H9 (cell line): ENCODE measurements at regions not wholly inside any gene's neighbourhood (a gene's known extent, or its start where the extent isn't known, plus 50 kb on each side); places are given as distances from the start of the nearest gene placed in this dataset.

Experiments used
- DNase-seq: peaks from one replicate; pipeline ENCODE4 v3.0.0-alpha.2; 2017
- H2AFZ ChIP-seq: one replicate; pipeline ENCODE4 v1.6.1; 2013; ENCODE audit warnings: mild to moderate bottlenecking, low read length, control low read depth, moderate library complexity
- H2AK5ac ChIP-seq: 2 replicates; pipeline ENCODE4 v1.6.1; 2013; ENCODE audit warnings: low read length, control low read depth, mixed read lengths; ENCODE audit not compliant: insufficient read length
- H2BK120ac ChIP-seq: one replicate; pipeline ENCODE4 v1.6.1; 2013; ENCODE audit warnings: low read depth, mild to moderate bottlenecking, low read length, control low read depth, inconsistent platforms; ENCODE audit not compliant: poor library complexity, severe bottlenecking
- H2BK12ac ChIP-seq: 2 replicates; pipeline ENCODE4 v1.6.1; 2013; ENCODE audit warnings: low read length, control low read depth, mixed read lengths, low read depth; ENCODE audit not compliant: insufficient read length
- H2BK15ac ChIP-seq: 2 replicates; pipeline ENCODE4 v1.6.1; 2013; ENCODE audit warnings: low read depth, low read length, control low read depth
- H2BK20ac ChIP-seq: one replicate; pipeline ENCODE4 v1.6.1; 2013; ENCODE audit warnings: low read depth, mild to moderate bottlenecking, low read length, control low read depth, inconsistent platforms; ENCODE audit not compliant: poor library complexity, severe bottlenecking
- H2BK5ac ChIP-seq: 2 replicates; pipeline ENCODE4 v1.6.1; 2013; ENCODE audit warnings: low read length, control low read depth, mixed read lengths; ENCODE audit not compliant: insufficient read length
- H3K14ac ChIP-seq: 2 replicates; pipeline ENCODE4 v1.6.1; 2013; ENCODE audit warnings: low read length, control low read depth; ENCODE audit not compliant: insufficient read depth
- H3K18ac ChIP-seq: 2 replicates; pipeline ENCODE4 v1.6.1; 2013; ENCODE audit warnings: low read depth, mild to moderate bottlenecking, mixed read lengths, low read length, control low read depth; ENCODE audit not compliant: insufficient read length
- H3K23ac ChIP-seq: 2 replicates; pipeline ENCODE4 v1.6.1; 2013; ENCODE audit warnings: low read length, control low read depth, mixed read lengths, low read depth; ENCODE audit not compliant: insufficient read length
- H3K23me2 ChIP-seq: 2 replicates; pipeline ENCODE4 v1.6.1; 2013; ENCODE audit warnings: low read depth, mild to moderate bottlenecking, mixed read lengths, low read length, control low read depth; ENCODE audit not compliant: insufficient read length, poor library complexity, severe bottlenecking
- H3K27ac ChIP-seq: 2 replicates; pipeline ENCODE4 v1.5.1; 2013; ENCODE audit warnings: low read length, control low read depth, mixed read lengths, low read depth; ENCODE audit not compliant: insufficient read length
- H3K27me3 ChIP-seq: 2 replicates; pipeline ENCODE4 v1.6.1; 2013; ENCODE audit warnings: low read length, control low read depth, inconsistent platforms; ENCODE audit not compliant: insufficient read depth
- H3K4ac ChIP-seq: 2 replicates; pipeline ENCODE4 v1.6.1; 2013; ENCODE audit warnings: low read depth, mild to moderate bottlenecking, control low read depth, inconsistent platforms, low read length, moderate library complexity
- H3K4me1 ChIP-seq: 2 replicates; pipeline ENCODE4 v1.6.1; 2013; ENCODE audit warnings: low read length, control low read depth, inconsistent platforms; ENCODE audit not compliant: insufficient read depth
- H3K4me2 ChIP-seq: 2 replicates; pipeline ENCODE4 v1.6.1; 2013; ENCODE audit warnings: low read length, control low read depth, mixed read lengths; ENCODE audit not compliant: insufficient read length, insufficient read depth
- H3K56ac ChIP-seq: 2 replicates; pipeline ENCODE4 v1.6.1; 2013; ENCODE audit warnings: low read depth, mild to moderate bottlenecking, mixed read lengths, low read length, control low read depth; ENCODE audit not compliant: insufficient read length
- H3K79me1 ChIP-seq: 2 replicates; pipeline ENCODE4 v1.6.1; 2013; ENCODE audit warnings: low read depth, mild to moderate bottlenecking, moderate library complexity, low read length, control low read depth, inconsistent platforms; ENCODE audit not compliant: insufficient read depth, poor library complexity, severe bottlenecking
- H3K79me2 ChIP-seq: 2 replicates; pipeline ENCODE4 v1.6.1; 2013; ENCODE audit warnings: low read length, control low read depth, inconsistent platforms; ENCODE audit not compliant: insufficient read depth
- H3K9ac ChIP-seq: 2 replicates; pipeline ENCODE4 v1.6.1; 2013; ENCODE audit warnings: low read length, control low read depth, mixed read lengths; ENCODE audit not compliant: insufficient read length; ENCODE audit errors: extremely low read depth
- H3K9me3 ChIP-seq: one replicate; pipeline ENCODE4 v1.6.1; 2013; ENCODE audit warnings: low read depth, low read length, inconsistent platforms; ENCODE audit not compliant: control insufficient read depth
- H3T11ph ChIP-seq: one replicate; pipeline ENCODE4 v1.6.1; 2013; ENCODE audit warnings: mild to moderate bottlenecking, low read length, control low read depth, inconsistent platforms
- H4K20me1 ChIP-seq: one replicate; pipeline ENCODE4 v1.6.1; 2013; ENCODE audit not compliant: control insufficient read depth, insufficient read length, insufficient read depth
- H4K5ac ChIP-seq: 2 replicates; pipeline ENCODE4 v1.6.1; 2013; ENCODE audit warnings: low read depth, mild to moderate bottlenecking, mixed read lengths, low read length, control low read depth; ENCODE audit not compliant: insufficient read length
- H4K8ac ChIP-seq: replicated peaks from 2 replicates; pipeline ENCODE4 v1.6.1; 2013; ENCODE audit warnings: low read length, control low read depth, mixed read lengths, low read depth; ENCODE audit not compliant: insufficient read length
- H4K91ac ChIP-seq: 2 replicates; pipeline ENCODE4 v1.6.1; 2013; ENCODE audit warnings: low read depth, mild to moderate bottlenecking, moderate library complexity, mixed read lengths, low read length, control low read depth; ENCODE audit not compliant: insufficient read length
- H3K27ac Mint-ChIP-seq, 3 experiments: 2 replicates in 2 of 3; 3 replicates in 1 of 3; pipeline ENCODE4 v1.8.0; 2020 to 2021; ENCODE audit warnings: mixed read lengths in 3 of 3, mild to moderate bottlenecking in 1 of 3, moderate library complexity in 1 of 3
- H3K27me3 Mint-ChIP-seq: 2 replicates; pipeline ENCODE4 v1.8.0; 2021; ENCODE audit warnings: low read depth, mild to moderate bottlenecking, moderate library complexity, mixed read lengths
- H3K36me3 Mint-ChIP-seq, 3 experiments: 2 replicates in 2 of 3; 3 replicates in 1 of 3; pipeline ENCODE4 v1.8.0; 2020 to 2021; ENCODE audit warnings: low read depth in 3 of 3, mixed read lengths in 3 of 3; ENCODE audit not compliant: insufficient read depth in 1 of 3
- H3K4me1 Mint-ChIP-seq, 2 experiments: 2 replicates each; pipeline ENCODE4 v1.8.0; 2020; ENCODE audit warnings: mixed read lengths in 2 of 2
- H3K4me3 Mint-ChIP-seq, 2 experiments: 2 replicates in 1 of 2; 3 replicates in 1 of 2; pipeline ENCODE4 v1.8.0; 2020 to 2021; ENCODE audit warnings: mild to moderate bottlenecking in 2 of 2, mixed read lengths in 2 of 2, moderate library complexity in 1 of 2
- H3K9me3 Mint-ChIP-seq, 2 experiments: 2 replicates in 1 of 2; 3 replicates in 1 of 2; pipeline ENCODE4 v1.8.0; 2020; ENCODE audit warnings: mild to moderate bottlenecking in 2 of 2, mixed read lengths in 2 of 2, moderate library complexity in 1 of 2
- WGBS: extraction: QIAGEN DNeasy Blood & Tissue Kit; methylation state at CpG from one replicate; pipeline ENCODE4 v1.1.7; 2013; ENCODE audit warnings: missing lambda C conversion rate, low lambda C conversion rate, mixed read lengths; ENCODE audit not compliant: insufficient read length; ENCODE audit errors: extremely low coverage; 5-methylcytosine and 5-hydroxymethylcytosine counted together
- TF ChIP-seq, protein P1 (sequence below): fragments of 200-600 bp; sonication (generic); conservative IDR thresholded peaks from 3 replicates; pipeline ENCODE4 v1.8.0; 2021; ENCODE audit warnings: antibody characterized with exemption, mild to moderate bottlenecking

DNA sequence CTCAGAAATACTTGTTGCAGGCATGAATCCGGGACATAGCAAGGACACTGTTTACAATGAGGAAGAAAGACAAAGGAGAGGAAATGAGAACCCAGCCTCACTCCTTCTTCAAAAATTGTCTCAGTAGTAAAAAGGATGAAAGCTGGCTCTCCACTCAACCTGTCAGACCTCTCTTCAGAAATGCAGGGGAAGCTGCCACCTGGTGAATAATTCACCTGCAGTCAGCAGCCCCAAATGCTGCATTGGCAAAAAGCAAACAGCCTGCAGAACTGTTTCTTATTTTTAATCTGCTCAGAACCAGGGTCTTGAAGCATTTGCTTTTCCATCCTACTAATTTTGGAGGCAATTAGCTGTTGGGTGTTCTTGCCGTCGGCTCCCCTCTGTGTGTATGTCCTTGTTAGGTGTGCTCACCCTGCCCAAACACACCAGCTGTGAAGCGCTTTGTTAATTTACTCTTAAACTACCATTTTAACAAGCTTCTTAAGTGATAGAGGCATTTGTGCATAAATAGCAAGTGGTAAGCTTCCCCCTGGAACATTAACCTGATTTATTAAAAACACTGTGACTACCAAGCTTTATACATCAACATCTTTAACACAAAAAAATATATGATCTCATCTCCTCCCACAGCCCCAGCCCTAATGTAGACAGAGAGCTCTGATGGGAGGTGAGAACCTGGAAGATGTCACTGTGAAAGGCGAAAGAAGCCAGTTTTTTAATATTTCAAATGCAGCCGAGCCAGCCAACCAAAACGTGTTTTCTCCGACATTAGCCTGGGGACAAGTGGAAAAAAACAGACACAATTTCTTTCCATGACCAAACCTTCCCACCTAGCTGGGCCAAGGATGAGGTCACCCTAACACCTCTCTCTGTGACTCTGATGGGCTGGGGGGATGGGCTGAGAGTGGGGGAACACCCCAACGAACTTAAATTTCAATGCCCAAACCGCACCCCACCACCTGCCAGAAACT lies 451.0 kb upstream of the SULF2 start:
- no peaks in the 10 kb centered on the region; the same call in 1 of the 2 replicates for H3K27me3 Mint-ChIP-seq

More for the DNA sequence above, 451.0 kb upstream of the SULF2 start:
- TF ChIP-seq, protein P1, sequence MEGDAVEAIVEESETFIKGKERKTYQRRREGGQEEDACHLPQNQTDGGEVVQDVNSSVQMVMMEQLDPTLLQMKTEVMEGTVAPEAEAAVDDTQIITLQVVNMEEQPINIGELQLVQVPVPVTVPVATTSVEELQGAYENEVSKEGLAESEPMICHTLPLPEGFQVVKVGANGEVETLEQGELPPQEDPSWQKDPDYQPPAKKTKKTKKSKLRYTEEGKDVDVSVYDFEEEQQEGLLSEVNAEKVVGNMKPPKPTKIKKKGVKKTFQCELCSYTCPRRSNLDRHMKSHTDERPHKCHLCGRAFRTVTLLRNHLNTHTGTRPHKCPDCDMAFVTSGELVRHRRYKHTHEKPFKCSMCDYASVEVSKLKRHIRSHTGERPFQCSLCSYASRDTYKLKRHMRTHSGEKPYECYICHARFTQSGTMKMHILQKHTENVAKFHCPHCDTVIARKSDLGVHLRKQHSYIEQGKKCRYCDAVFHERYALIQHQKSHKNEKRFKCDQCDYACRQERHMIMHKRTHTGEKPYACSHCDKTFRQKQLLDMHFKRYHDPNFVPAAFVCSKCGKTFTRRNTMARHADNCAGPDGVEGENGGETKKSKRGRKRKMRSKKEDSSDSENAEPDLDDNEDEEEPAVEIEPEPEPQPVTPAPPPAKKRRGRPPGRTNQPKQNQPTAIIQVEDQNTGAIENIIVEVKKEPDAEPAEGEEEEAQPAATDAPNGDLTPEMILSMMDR: no peak
- Histone ChIP-seq H3K23ac (no peak overlapping the region), H3K18ac (no peak overlapping the region), H3K14ac (no peak overlapping the region), H4K20me1 (no peaks in the 10 kb centered on the region), H2BK15ac (no peak overlapping the region), H2BK120ac (peak overlapping the region; percentile 38), H2BK12ac (no peak overlapping the region), H2BK20ac (no peak overlapping the region), H3K79me2 (no peaks in the 10 kb centered on the region), H3K9me3 (no peaks in the 10 kb centered on the region), H4K8ac (no peak overlapping the region), H3K79me1 (no peaks in the 10 kb centered on the region), H3K4me2 (no peak overlapping the region), H3K4me1 (peaks cover 3% of the 10 kb centered on the region; the same call in 1 of the 2 replicates), H3K56ac (no peak overlapping the region), H2AFZ (no peak overlapping the region), H4K91ac (no peak overlapping the region), H3K4ac (no peak overlapping the region), H3K23me2 (no peaks in the 10 kb centered on the region), H3K27ac (no peak overlapping the region), H3K9ac (no peak overlapping the region), H2AK5ac (no peak overlapping the region), H4K5ac (no peak overlapping the region), H3T11ph (no peak overlapping the region), H2BK5ac (no peak overlapping the region), H3K27me3 (no peaks in the 10 kb centered on the region)
- no CpG with 5 or more reads among the region's 10 CpGs for WGBS
- peaks cover 0 to 2% (median 2%) of the 10 kb centered on the region in 3 experiments; a peak in 4 of 7 replicates for H3K36me3 Mint-ChIP-seq
- no peak overlapping the region for H3K4me3 Mint-ChIP-seq
- H3K4me1 Mint-ChIP-seq: peaks cover 6 to 13% of the 10 kb centered on the region in 2 experiments
- no peak overlapping the region for H3K27ac Mint-ChIP-seq
- peaks cover 3 to 4% of the 10 kb centered on the region in 2 experiments; a peak in 4 of 5 replicates for H3K9me3 Mint-ChIP-seq
- no peak for DNase-seq
